ENCODE measurements at regions not wholly inside any gene's neighbourhood (a gene's known extent, or its start where the extent isn't known, plus 50 kb on each side); places are given as distances from the start of the nearest gene placed in this dataset.
"Not testable (repeated sequence)": the region's sequence is repeated elsewhere in the genome, so short reads cannot be mapped to it uniquely, and the experiment has no call there.

DNA sequence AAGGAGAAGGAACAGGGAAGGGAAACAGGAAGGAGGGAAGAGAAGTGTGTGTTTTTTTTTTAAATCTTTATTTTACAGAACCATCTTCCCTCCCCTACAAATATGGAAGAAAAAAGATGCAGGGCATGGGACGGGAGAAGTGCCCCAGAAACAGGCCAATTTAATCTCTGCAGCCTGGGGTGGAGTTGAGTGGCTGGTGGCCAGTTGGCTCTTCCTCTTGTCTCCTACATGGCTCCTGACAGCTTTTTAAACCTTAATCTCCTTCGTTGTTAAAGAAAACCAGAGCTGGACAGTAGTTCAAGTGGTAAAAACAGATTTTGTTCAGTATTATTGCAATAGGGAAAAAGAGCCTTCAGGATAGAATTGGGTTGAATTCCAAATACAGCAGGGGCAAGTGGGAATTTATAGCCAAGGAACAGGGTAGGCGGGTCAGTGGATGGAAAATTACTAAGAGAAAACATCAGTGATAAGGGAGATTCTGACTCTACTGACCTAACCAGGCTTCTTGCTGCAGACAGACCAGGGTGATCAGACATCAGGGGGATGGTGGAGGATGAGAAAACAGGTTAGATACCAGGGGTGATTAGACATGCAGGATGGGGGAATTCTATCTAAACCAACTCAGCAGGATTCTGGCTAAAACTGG lies 125.1 kb upstream of the CLINT1 start:
- DNase-seq (ENCODE audit: extremely low spot score), result no peak
- TF ChIP-seq, protein P1, sequence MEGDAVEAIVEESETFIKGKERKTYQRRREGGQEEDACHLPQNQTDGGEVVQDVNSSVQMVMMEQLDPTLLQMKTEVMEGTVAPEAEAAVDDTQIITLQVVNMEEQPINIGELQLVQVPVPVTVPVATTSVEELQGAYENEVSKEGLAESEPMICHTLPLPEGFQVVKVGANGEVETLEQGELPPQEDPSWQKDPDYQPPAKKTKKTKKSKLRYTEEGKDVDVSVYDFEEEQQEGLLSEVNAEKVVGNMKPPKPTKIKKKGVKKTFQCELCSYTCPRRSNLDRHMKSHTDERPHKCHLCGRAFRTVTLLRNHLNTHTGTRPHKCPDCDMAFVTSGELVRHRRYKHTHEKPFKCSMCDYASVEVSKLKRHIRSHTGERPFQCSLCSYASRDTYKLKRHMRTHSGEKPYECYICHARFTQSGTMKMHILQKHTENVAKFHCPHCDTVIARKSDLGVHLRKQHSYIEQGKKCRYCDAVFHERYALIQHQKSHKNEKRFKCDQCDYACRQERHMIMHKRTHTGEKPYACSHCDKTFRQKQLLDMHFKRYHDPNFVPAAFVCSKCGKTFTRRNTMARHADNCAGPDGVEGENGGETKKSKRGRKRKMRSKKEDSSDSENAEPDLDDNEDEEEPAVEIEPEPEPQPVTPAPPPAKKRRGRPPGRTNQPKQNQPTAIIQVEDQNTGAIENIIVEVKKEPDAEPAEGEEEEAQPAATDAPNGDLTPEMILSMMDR (IDR thresholded peaks at IDR 0.05; ENCODE audit: control extremely low read depth, extremely low read depth, low read depth, missing control alignments), result no peak
- ChIA-PET POLR2A (no interaction called here), CTCF (no interaction called here)

DNA sequence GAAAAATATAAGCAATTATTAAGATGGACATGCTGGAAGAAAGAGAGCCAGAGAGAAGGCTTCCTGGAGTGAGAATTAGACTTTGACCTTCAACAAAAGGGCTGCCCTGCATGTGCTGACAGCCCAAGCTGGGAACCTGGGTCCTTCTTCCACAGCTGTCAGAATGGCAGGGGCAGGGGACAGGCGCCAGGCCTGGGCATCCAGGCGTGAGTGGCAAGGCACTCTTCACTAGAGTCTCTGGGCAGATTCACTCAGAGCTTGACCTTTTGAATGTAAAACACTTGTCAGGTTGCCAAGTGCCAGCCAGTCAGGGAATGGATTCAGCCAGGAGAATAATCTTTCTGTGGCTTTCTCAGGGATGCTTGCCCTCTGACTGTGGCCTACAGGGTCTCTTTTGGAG lies 119.1 kb upstream of the CLINT1 start:
- no peak for DNase-seq (ENCODE audit: extremely low spot score)
- TF ChIP-seq, protein P1 (IDR thresholded peaks at IDR 0.05; ENCODE audit: control extremely low read depth, extremely low read depth, low read depth, missing control alignments), result no peak
- POLR2A ChIA-PET, result no interaction called here
- CTCF ChIA-PET, result no interaction called here

DNA sequence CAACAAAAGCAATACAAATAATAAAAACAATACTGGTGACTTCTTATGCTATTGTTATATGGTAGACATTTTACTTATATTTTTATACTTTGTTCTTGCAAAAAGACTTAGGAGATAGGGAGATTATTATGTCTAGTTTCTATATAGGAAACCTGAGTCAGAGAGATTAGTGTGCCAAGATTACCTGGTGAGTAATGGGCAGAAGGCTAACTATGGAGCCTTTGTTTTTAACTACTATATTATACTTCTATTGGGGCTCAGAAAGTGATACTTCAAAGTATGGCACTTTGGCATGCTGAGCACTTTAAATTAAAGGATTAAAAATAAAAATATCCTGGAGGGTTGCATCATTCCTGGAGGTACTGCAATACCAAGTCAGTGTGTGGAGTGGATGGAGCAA lies 117.5 kb upstream of the CLINT1 start:
- ChIA-PET CTCF (interaction anchor here (1.0 kb wide), 1 partner anchor 19 kb away, joined by 3 read pairs; no protein-coding TSS in a partner anchor), POLR2A (no interaction called here)
- TF ChIP-seq, protein P1 (IDR thresholded peaks at IDR 0.05; ENCODE audit: control extremely low read depth, extremely low read depth, low read depth, missing control alignments), result no peak
- no peak for DNase-seq (ENCODE audit: extremely low spot score)

DNA sequence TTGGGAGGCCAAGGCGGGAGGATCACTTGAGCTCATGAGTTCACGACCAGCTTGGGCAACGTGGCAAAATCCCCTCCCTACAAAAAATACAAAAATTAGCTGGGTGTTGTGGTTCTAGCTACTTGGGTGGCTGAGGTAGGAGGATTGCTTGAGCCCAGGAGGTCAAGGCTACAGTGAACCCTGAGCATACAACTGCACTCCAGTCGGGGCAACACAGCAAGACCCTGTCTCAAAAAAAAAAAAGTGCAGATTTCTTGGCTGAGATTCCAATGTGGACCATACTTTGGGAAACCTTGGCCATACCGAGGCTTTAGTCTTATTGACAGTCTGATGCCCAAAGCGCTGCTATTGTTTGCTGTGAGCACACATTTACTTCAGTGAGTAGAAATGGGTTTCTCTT lies 113.6 kb upstream of the CLINT1 start:
- DNase-seq (ENCODE audit: extremely low spot score), result no peak
- ChIA-PET POLR2A (interaction anchor here (0.5 kb wide), 1 partner anchor 111 kb away, joined by 13 read pairs; no protein-coding TSS in a partner anchor), CTCF (interaction anchor here (1.0 to 2.7 kb wide), 4 partner anchors 11 to 167 kb away, joined by 3 to 17 read pairs (median 3); no protein-coding TSS in a partner anchor)
- TF ChIP-seq, protein P1 (IDR thresholded peaks at IDR 0.05; ENCODE audit: control extremely low read depth, extremely low read depth, low read depth, missing control alignments), result no peak

DNA sequence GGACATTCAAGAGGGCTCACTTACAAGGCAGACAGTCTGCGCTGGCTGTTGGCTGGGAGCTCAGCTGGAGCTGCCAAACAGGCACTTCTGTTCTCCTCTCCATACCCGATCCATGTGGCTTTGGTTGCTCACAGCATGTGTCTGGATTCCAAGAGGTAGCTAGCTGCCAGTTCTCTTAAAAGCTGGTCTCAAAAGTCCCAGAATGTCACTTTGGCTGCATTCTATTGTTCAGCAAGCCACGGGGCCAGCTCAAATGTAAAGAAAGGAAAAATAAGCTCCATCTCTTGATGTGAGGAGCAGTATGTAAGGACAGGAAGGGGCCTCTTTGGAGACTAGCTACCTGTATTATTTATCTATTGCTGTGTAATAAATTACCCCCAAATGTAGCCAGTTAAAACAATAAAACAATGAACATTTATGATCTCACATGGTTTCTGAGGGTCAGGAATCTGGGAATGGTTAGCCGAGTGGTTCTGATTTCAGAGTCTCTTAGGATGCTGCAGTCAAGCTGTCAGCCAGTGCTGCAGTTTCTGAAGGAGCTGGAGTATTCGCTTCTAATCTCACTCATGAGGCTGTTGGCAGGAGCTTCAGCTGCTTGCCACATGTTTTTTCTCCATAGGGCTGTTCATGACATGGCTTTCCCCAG lies 112.7 kb upstream of the CLINT1 start:
- TF ChIP-seq, protein P1 (IDR thresholded peaks at IDR 0.05; ENCODE audit: control extremely low read depth, extremely low read depth, low read depth, missing control alignments), result no peak
- no peak for DNase-seq (ENCODE audit: extremely low spot score)
- ChIA-PET CTCF (interaction anchor here (1.0 to 2.7 kb wide), 6 partner anchors 10 to 166 kb away, joined by 3 to 17 read pairs (median 4); no protein-coding TSS in a partner anchor), POLR2A (no interaction called here)

DNA sequence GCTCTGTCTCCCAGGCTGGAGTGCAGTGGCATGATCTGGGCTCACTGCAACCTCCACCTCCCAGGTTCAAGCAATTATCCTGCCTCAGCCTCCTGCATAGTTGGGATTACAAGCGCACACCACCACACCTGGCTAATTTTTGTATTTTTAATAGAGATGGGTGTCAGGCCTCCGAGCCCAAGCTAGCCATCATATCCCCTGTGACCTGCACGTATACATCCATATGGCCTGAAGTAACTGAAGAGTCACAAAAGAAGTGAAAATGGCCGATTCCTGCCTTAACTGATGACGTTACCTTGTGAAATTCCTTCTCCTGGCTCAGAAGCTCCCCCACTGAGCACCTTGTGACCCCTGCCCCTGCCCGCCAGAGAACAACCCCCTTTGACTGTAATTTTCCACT lies 109.6 kb upstream of the CLINT1 start:
- CTCF ChIA-PET; POLR2A ChIA-PET; DNase-seq (ENCODE audit: extremely low spot score): not testable (repeated sequence)

DNA sequence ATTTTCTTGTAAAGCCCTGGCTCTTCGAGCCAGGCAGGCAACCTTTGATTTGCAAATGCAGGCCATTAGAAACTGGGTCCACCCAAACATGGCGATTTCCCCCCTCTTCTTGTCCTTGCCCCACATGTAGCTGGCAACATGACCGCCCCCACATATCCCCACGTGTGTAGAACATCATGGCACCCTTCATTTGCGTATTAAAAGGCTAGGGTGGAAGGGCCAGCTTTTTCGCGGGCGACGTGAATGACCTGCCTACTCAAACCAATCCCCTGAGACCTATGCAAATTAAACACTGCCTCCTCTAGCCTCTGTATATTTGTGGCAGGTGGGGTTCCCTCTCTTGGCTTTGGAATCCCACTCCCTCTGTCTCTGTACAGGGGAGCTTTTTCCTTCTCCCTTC lies 107.0 kb upstream of the CLINT1 start:
- DNase-seq (ENCODE audit: extremely low spot score), result no peak
- ChIA-PET CTCF (interaction anchor here (1.6 to 2.4 kb wide), 2 partner anchors 17 to 29 kb away, joined by 3 to 14 read pairs; no protein-coding TSS in a partner anchor), POLR2A (no interaction called here)
- TF ChIP-seq, protein P1 (IDR thresholded peaks at IDR 0.05; ENCODE audit: control extremely low read depth, extremely low read depth, low read depth, missing control alignments), result no peak
